PC-9 (cell line): ENCODE measurements at regions not wholly inside any gene's neighbourhood (a gene's known extent, or its start where the extent isn't known, plus 50 kb on each side); places are given as distances from the start of the nearest gene placed in this dataset.

Source experiments
- CTCF ChIP-seq: fragments of 200-600 bp; sonication (generic); conservative IDR thresholded peaks from 2 replicates; pipeline ENCODE4 v1.6.1; 2017; ENCODE audit warnings: mixed run types, antibody characterized with exemption, mild to moderate bottlenecking, moderate library complexity
- EZH2 ChIP-seq: fragments of 200-600 bp; sonication (generic); IDR thresholded peaks from 2 replicates; pipeline ENCODE4 v1.8.0; 2017; ENCODE audit warnings: antibody characterized with exemption, low read depth

GRCh38 chr16:73290258-73290657, 242.3 kb upstream of the ZFHX3 start:
- no peak for TF ChIP-seq CTCF
- no peak for TF ChIP-seq EZH2
